RWPE1 (cell line): ENCODE measurements at regions not wholly inside any gene's neighbourhood (a gene's known extent, or its start where the extent isn't known, plus 50 kb on each side); places are given as distances from the start of the nearest gene placed in this dataset.

Source experiments
- CTCF ChIA-PET: fragments of 350-600 bp; sonication (Branson Sonifier 250); formaldehyde crosslinking; extraction: SDS; loops from one replicate; lab custom pipeline; 2021; lab: Yijun Ruan, JAX
- POLR2A ChIA-PET: fragments of 400-600 bp; formaldehyde crosslinking; extraction: SDS; loops from one replicate; lab custom pipeline; 2020; ENCODE audit warnings: antibody characterized with exemption; ENCODE audit not compliant: low non-redundant PET; lab: Yijun Ruan, JAX
- DNase-seq: peaks from one replicate; pipeline ENCODE4 v3.0.0; 2012; ENCODE audit warnings: low spot score
- H3K27ac ChIP-seq: fragments of 450-650 bp; 2 replicates; pipeline ENCODE4 v1.5.1; 2017
- TF ChIP-seq, protein P1 (sequence below): fragments of 450-650 bp; conservative IDR thresholded peaks from 2 replicates; pipeline ENCODE4 v1.5.1; 2017; ENCODE audit warnings: low read depth, mild to moderate bottlenecking

DNA sequence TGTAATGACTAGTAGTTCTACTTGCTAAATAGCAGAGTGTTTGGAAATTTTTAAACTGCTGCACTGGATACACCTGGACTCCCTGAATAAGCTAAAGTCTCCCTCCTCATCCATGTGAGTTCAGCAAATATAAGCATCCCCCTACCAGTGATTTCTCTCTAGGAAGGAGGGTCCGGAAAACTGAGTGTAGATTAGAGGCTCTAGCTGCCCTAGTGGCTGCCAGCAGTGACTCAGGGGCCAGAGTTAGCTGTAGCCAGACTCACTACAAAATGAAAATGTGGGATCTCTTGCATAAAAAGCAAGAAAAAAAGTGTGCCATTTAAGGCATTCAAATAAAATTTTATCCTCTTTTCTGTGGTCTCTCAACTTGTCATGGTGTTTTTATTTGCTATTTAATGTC is 485.0 kb upstream of the ATP11B start:
- H3K27ac ChIP-seq: no peak overlapping the region
- ChIA-PET CTCF (no interaction called here), POLR2A (no interaction called here)
- TF ChIP-seq, protein P1, sequence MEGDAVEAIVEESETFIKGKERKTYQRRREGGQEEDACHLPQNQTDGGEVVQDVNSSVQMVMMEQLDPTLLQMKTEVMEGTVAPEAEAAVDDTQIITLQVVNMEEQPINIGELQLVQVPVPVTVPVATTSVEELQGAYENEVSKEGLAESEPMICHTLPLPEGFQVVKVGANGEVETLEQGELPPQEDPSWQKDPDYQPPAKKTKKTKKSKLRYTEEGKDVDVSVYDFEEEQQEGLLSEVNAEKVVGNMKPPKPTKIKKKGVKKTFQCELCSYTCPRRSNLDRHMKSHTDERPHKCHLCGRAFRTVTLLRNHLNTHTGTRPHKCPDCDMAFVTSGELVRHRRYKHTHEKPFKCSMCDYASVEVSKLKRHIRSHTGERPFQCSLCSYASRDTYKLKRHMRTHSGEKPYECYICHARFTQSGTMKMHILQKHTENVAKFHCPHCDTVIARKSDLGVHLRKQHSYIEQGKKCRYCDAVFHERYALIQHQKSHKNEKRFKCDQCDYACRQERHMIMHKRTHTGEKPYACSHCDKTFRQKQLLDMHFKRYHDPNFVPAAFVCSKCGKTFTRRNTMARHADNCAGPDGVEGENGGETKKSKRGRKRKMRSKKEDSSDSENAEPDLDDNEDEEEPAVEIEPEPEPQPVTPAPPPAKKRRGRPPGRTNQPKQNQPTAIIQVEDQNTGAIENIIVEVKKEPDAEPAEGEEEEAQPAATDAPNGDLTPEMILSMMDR: no peak
- DNase-seq: no peak

DNA sequence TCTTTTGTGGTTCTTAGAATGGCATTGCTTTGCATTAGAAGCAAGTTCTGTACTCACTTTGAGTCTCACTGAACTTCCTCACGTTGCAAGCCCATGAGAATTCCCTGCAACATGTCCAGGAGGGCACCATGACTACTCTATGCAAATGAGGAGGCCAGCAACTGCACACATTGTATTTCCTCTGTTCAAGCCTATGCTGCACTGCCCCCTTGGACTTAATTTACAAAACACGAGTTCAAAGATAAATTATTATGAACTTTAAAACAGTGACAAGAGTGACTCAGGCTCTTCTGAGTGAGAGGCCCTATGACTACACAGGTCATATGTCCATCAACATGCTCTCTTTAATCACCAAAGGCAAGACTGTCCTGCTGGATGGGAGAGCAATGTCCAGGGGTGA is 484.2 kb upstream of the ATP11B start:
- no peak overlapping the region for H3K27ac ChIP-seq
- POLR2A ChIA-PET: no interaction called here
- TF ChIP-seq, protein P1: no peak
- DNase-seq: no peak
- CTCF ChIA-PET: interaction anchor here (0.6 kb wide), 2 partner anchors 49 to 583 kb away, joined by 3 read pairs; no protein-coding TSS in a partner anchor

DNA sequence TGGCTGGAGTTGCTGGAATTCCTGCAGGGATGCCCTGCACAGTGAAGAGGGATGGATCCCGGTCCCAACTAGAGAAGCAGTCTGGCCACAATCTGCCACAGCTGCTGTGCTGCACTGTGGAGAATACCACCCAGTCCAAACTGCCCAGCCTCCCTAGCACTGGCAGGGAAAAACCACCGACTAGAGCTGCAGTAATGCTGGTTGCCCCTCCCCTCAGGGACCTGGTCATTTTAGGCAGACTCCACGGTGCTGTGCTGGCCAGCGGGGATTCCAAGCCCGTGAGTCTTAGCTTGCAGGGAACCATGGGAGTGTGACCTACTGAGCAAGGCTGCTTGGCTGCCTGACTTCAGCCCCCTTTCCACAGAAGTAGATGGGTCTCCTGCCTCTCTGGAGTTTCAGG is 478.0 kb upstream of the ATP11B start:
- POLR2A ChIA-PET: no interaction called here
- CTCF ChIA-PET: no interaction called here
- no peak overlapping the region for H3K27ac ChIP-seq
- TF ChIP-seq, protein P1: no peak
- DNase-seq: no peak

DNA sequence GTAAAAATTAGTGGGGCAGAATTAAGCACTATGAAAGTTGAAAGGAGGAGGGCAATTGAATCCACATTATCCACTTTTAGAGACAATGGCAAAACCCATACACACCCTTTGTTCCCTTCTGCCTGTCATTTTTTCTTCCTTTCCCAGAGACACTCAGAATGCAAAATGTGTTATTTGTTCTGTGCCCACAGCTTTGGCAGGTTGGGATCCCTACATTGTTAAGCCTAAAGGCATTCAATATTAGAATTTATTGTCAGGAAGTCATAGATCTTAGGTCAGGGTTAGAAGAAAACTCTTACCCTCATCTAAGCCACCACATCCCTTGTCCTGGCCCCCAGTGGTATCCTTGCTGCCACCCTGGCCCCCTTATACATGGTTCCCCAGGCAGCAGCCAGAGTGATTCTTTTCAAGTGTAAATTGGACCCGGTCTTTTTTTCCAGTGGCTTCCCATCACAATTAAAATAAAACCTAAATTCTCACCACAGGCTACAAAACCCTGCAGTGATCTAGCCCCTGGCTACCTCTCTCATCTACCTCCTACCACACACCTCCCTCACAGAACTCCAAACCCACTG is 470.1 kb upstream of the ATP11B start:
- CTCF ChIA-PET: no interaction called here
- H3K27ac ChIP-seq: no peak overlapping the region
- POLR2A ChIA-PET: no interaction called here
- no peak for DNase-seq
- TF ChIP-seq, protein P1: no peak

DNA sequence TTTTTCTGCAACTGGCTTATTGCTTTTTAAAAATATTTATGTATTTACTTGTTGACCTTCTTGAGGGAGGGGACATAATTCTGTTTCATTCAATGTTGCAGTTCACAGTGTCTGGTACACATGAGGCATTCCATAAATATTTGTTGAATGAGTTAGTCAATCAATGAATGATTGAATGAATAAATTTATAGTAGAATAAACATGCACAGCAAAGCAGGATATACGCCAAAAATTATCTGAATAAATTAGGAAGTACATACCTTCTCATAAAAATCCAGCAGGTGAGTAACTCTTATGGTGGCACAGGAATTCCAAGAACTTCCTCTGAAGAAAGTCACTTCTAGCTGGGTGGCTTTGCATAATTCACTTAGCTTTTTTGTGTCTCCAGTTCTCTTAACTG is 469.4 kb upstream of the ATP11B start:
- POLR2A ChIA-PET: no interaction called here
- TF ChIP-seq, protein P1: no peak
- CTCF ChIA-PET: interaction anchor here (0.6 kb wide), 1 partner anchor 25 kb away, joined by 3 read pairs; no protein-coding TSS in a partner anchor
- no peak for DNase-seq
- no peak overlapping the region for H3K27ac ChIP-seq

DNA sequence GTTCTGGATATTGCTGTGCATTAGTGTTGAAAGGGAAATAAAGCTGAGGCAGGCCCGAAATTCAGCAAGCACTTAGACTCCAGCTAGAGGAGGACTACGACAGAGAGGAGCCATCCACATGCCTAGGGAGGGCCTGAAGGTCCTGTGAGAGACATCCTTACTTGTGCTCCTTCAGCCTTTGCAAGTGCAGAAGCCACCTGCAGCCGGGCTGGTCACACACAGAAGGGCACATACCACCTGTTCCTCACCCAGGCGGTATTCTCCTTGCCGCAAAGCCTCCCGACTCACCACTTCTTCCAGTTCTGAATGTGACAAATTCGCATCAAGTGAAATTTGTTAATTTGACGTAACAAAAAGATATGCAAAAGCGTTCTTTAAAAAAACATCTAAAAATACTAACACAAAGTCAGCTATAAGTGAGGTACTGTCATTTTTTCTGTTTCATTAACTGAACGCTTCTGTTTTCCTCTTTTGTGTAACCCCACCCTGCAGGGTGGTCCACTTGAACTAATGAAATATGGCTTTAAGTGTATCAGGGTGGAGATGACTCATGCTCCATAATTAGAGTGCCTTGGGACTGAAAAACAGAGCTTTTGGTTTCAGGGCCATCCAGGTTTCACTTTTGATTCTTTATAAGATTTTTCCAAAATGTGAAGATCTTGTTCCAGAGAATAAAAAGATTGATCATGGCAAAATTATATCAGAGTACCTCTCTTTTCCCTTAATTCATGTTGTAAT is 467.9 kb upstream of the ATP11B start:
- POLR2A ChIA-PET: no interaction called here
- peak; percentile 34 for DNase-seq
- no peak overlapping the region for H3K27ac ChIP-seq
- TF ChIP-seq, protein P1: no peak
- CTCF ChIA-PET: interaction anchor here (0.8 kb wide), 1 partner anchor 18 kb away, joined by 4 read pairs; no protein-coding TSS in a partner anchor
